Stimulated activated naive B cell treated with anti-CD40 and anti-IgM and Interleukin-4, amounts not matched to agents 10 μg/mL and 1 μg/mL and 100 μg/mL, for 72 hours (primary cell): ENCODE measurements at regions not wholly inside any gene's neighbourhood (a gene's known extent, or its start where the extent isn't known, plus 50 kb on each side); places are given as distances from the start of the nearest gene placed in this dataset.

Experiments
- ATAC-seq, 2 donors: fragments of 150-1000 bp; cut with Tn5 transposase; replicated peaks; 2 replicates each; pipeline ENCODE4 v1.10.0; 2021; ENCODE audit warnings: moderate library complexity in 1 of 2
- DNase-seq: peaks from one replicate; pipeline ENCODE4 v3.0.0; 2021
- H3K27ac Mint-ChIP-seq: one replicate; pipeline ENCODE4 v1.8.0; 2022; ENCODE audit warnings: mild to moderate bottlenecking, mixed read lengths
- H3K27me3 Mint-ChIP-seq, 2 donors: one replicate each; pipeline ENCODE4 v1.8.0; 2022; ENCODE audit warnings: mixed read lengths in 2 of 2
- H3K36me3 Mint-ChIP-seq, 2 donors: one replicate each; pipeline ENCODE4 v1.8.0; 2022; ENCODE audit warnings: mixed read lengths in 2 of 2, mild to moderate bottlenecking in 1 of 2
- H3K4me1 Mint-ChIP-seq, 2 donors: one replicate each; pipeline ENCODE4 v1.8.0; 2022; ENCODE audit warnings: mixed read lengths in 2 of 2, mild to moderate bottlenecking in 1 of 2
- H3K4me3 Mint-ChIP-seq, 2 donors: one replicate each; pipeline ENCODE4 v1.8.0; 2022; ENCODE audit warnings: mild to moderate bottlenecking in 2 of 2, mixed read lengths in 2 of 2, moderate library complexity in 1 of 2
- H3K9me3 Mint-ChIP-seq, 2 donors: one replicate each; pipeline ENCODE4 v1.8.0; 2022; ENCODE audit warnings: mixed read lengths in 2 of 2, mild to moderate bottlenecking in 1 of 2

DNA sequence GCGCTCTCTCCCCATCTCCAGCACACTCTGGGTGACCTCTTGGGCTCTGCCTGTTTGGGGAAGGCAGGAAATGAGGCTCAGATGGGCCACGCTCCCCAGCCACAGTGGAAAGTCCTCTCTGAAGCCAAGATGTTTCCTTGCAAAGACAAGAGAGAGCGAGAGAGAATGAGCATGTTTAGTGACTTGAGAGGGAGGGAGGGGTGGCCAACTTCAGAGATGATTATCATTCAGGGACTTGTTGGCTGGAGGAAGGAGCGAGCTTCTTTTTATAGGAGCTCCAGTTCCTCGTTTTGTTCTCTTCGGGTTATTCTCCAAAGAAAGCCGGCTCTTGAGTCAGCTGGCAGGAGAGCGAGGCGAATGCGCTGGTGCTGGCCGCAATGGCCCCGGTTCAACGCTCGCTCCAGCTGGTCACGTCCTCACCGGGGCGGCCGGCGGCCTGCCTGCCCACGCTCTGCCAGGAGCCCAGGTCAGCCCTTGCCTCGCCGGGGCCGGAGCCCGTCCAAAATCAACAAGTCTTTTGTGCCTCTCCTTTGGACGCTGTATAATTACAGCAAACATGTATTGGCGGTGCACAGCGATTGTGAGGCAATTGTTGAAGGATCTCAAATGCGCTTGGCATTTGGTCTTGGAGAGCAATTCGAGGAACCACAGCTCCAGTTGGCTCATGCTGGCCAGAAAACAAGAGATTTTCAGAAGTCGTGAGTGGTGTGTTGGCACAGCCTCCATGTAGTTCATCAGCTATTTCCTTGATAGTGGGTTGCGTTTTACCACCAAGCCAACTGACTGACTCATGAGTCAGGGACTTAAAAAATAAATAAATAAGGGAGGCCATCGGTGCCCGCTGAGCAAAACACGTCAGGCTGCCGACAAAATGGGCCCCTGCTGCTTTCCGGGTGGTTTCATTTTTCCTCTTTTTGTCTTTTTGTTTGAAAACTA, 288.6 kb downstream of the UACA start:
- Mint-ChIP-seq H3K4me3 (peak overlapping the region; percentile 33 to 65), H3K36me3 (peaks cover 2 to 14% of the 10 kb centered on the region in 2 donors), H3K27me3 (peaks cover 16 to 41% of the 10 kb centered on the region in 2 donors), H3K9me3 (peaks cover 8 to 9% of the 10 kb centered on the region in 2 donors), H3K27ac (peak overlapping the region; percentile 15), H3K4me1 (peaks cover 25 to 56% of the 10 kb centered on the region in 2 donors)
- peak; percentile 8 to 17 for ATAC-seq
- no peak for DNase-seq

DNA sequence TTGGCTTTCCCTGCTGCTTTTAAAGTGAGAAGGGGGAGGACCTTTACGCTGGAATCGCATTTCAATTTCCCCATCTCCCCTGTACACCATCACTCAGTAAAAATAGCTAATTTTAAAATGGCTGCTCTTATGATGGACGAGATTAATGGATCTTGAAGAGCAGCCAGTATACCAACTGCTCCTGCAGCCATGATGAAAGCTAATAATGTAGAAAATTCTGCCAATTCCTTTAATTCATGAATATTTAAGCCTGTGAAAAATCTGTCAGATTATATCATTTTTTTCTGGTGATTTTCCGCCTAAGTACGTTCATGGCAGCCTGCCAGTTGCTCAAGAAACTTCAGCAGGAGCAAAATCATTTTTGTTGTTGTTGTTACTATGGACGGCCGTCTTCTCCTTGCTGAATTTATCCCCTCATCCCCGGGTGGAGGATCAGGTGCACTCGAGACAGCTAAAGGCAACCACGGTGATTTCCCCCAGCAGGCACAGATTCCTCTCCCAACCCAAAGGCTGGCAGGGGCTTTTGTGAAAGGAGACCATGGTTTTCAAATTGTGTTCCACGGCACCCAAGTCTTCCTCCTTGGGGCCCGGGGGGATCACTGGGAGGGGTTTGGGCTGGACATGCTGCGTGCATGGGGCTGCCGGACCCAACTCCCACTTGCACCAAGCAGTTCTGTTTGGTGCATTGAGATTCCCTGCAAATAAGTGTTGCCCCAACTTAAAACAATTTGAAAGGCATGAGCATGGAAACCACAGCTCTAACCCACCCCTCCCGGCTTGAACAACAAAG, 289.6 kb downstream of the UACA start:
- Mint-ChIP-seq H3K9me3 (peaks cover 5 to 7% of the 10 kb centered on the region in 2 donors), H3K27ac (no peak overlapping the region), H3K4me1 (peaks cover 19 to 47% of the 10 kb centered on the region in 2 donors), H3K36me3 (peaks cover under 1 to 11% of the 10 kb centered on the region in 2 donors), H3K4me3 (peak overlapping the region in 1 of 2 donors; percentile 54), H3K27me3 (peaks cover 26 to 50% of the 10 kb centered on the region in 2 donors)
- no peak for ATAC-seq
- no peak for DNase-seq

DNA sequence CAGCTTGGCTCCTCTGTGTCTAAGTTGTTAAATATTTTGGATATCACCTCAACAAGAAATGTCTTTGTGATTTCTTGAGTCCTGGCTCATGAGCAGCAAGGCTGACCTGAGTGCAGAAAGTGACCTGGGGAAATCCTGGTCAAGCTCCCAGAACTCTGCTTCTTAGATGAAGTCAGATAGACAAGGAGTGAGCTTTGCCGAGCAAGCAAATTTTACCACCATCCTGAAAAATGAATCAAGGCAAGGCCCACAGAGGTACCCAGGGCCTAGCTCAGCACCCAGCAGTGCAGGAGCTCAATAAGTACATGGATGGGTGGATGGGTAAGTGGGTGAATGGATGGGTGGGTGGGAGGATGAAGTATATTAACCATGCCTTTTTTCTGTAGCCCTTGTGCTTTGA, 291.8 kb downstream of the UACA start:
- Mint-ChIP-seq H3K27ac (no peak overlapping the region), H3K36me3 (no peaks in the 10 kb centered on the region), H3K4me3 (no peak overlapping the region), H3K4me1 (peaks cover 17 to 40% of the 10 kb centered on the region in 2 donors), H3K27me3 (peaks cover 32 to 69% of the 10 kb centered on the region in 2 donors), H3K9me3 (peaks cover 0 to 3% of the 10 kb centered on the region in 2 donors)
- DNase-seq (no peak), ATAC-seq (no peak)

DNA sequence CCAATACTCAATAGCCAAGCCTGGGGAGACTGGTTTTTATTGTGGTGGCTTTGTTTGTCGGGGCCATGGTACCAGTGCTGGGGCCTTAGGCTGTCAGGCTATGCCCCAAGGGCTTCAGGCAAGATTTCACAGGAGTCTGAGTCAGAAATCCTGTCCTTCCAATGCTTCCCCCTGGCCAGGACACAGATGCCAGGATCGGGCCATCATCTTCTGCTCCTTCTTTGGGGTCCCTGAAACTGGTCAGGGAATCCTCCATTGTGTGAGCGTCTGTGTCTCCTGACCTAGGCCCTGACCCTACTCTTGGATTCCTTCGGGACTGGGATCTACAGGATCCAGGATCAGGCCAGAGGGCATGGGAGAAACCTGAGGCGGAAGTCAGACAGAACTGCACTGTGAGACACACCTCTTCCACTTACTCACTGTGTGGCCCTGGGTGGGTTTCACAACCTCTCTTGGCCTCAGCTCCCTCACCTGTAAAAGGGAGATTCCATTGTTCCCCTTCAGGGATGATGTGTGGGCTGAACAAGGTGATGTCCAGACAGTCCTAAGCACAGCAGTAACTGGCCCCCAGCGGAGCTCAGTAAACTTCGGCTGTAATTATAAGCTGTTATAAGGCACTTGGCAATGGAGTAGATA, 292.7 kb downstream of the UACA start:
- Mint-ChIP-seq H3K4me3 (no peak overlapping the region), H3K27ac (no peak overlapping the region), H3K4me1 (peaks cover 14 to 35% of the 10 kb centered on the region in 2 donors), H3K27me3 (peaks cover 28 to 65% of the 10 kb centered on the region in 2 donors), H3K36me3 (no peaks in the 10 kb centered on the region), H3K9me3 (peaks cover 0 to 3% of the 10 kb centered on the region in 2 donors)
- no peak for DNase-seq
- peak; percentile 52 to 70 for ATAC-seq

- no peak for ATAC-seq
- no peak for DNase-seq
- Mint-ChIP-seq H3K27ac (no peak overlapping the region), H3K4me3 (no peak overlapping the region), H3K27me3 (peaks cover 28 to 64% of the 10 kb centered on the region in 2 donors), H3K9me3 (peaks cover 0 to 3% of the 10 kb centered on the region in 2 donors), H3K36me3 (no peaks in the 10 kb centered on the region), H3K4me1 (peaks cover 12 to 28% of the 10 kb centered on the region in 2 donors)
These were observed 293.5 kb downstream of the UACA start for GRCh38 chr15:70469651-70470555.

DNA sequence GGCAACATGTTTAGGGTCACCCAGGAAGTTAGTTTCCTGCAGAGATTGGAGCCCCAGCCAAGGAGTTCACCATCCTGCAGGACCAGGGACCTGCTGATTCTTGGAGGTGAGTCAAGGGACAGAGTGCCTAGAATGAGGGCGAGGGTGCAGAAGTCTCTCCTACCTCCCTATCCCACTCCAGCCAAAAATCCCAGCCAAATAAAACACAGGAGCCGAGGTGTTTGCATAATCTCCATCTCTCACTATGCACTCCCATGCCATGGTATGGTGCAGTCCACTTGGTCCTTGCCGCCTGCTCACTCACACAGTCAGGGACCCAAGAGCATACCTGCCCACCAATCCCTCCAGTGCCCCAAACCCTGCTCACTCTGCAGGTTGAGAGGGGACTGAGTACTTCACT, 294.2 kb downstream of the UACA start:
- no peak for DNase-seq
- no peak overlapping the region for H3K27ac Mint-ChIP-seq
- H3K9me3 Mint-ChIP-seq: peaks cover 0 to 3% of the 10 kb centered on the region in 2 donors
- H3K4me3 Mint-ChIP-seq: no peak overlapping the region
- no peak for ATAC-seq
- peaks cover 8 to 20% of the 10 kb centered on the region in 2 donors for H3K4me1 Mint-ChIP-seq
- peaks cover 28 to 60% of the 10 kb centered on the region in 2 donors for H3K27me3 Mint-ChIP-seq
- H3K36me3 Mint-ChIP-seq: no peaks in the 10 kb centered on the region

- Mint-ChIP-seq H3K4me1 (peaks cover 22 to 32% of the 10 kb centered on the region in 2 donors), H3K4me3 (no peak overlapping the region), H3K36me3 (no peaks in the 10 kb centered on the region), H3K27me3 (peaks cover 20 to 38% of the 10 kb centered on the region in 2 donors), H3K27ac (no peak overlapping the region), H3K9me3 (peaks cover 0 to 2% of the 10 kb centered on the region in 2 donors)
- peak; percentile 38 for DNase-seq
- peak; percentile 39 to 60 for ATAC-seq
These were observed 296.3 kb downstream of the UACA start for GRCh38 chr15:70466895-70467529.

DNA sequence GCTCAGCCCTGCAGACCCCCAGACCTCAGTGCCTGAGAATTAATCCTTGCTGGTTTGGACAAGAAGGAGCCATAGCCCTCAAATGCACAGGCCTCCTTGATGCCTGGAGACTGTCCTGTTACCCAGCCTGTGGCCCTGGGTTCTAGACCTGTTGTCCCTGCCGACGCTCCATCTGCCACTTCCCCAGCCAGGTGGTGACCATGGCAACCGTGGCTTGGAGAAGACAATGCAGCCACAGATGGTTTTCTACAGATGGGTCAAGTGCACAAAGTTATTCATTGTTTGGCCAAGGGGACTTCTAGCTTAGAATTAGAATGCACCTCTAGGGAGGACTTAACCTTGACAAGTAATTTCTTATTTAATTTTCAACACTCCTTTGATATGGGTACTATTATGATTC, 297.1 kb downstream of the UACA start:
- no peaks in the 10 kb centered on the region for H3K36me3 Mint-ChIP-seq
- peaks cover 20 to 38% of the 10 kb centered on the region in 2 donors for H3K27me3 Mint-ChIP-seq
- ATAC-seq (no peak), DNase-seq (no peak)
- H3K9me3 Mint-ChIP-seq: no peaks in the 10 kb centered on the region
- no peak overlapping the region for H3K4me3 Mint-ChIP-seq
- no peak overlapping the region for H3K27ac Mint-ChIP-seq
- H3K4me1 Mint-ChIP-seq: peaks cover 22 to 30% of the 10 kb centered on the region in 2 donors

DNA sequence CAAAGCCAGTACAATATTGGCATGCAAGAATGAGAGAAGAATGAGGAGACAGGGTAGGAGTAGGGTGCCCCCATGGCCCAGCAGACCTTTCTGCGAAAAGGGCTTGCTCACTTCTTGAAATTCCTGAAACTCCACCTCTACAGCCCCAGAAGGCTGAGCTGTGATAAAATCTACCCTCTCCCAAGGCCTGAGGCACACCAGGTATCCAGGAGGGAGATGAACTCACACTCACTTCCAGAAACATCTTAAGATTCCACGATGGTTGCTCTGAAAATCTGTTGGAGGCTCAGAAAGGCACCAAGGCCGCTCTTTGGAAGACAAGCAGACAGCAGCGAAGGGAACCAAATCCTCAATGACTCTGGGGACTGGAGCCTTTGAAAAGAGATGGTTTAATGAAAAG, 297.5 kb downstream of the UACA start:
- no peaks in the 10 kb centered on the region for H3K9me3 Mint-ChIP-seq
- no peak overlapping the region for H3K27ac Mint-ChIP-seq
- no peaks in the 10 kb centered on the region for H3K36me3 Mint-ChIP-seq
- H3K4me1 Mint-ChIP-seq: peaks cover 21 to 30% of the 10 kb centered on the region in 2 donors
- ATAC-seq (no peak), DNase-seq (no peak)
- H3K4me3 Mint-ChIP-seq: no peak overlapping the region
- peaks cover 20 to 43% of the 10 kb centered on the region in 2 donors for H3K27me3 Mint-ChIP-seq

- H3K27ac Mint-ChIP-seq: no peak overlapping the region
- H3K9me3 Mint-ChIP-seq: peaks cover 0 to 3% of the 10 kb centered on the region in 2 donors
- H3K36me3 Mint-ChIP-seq: peaks cover 0 to 2% of the 10 kb centered on the region in 2 donors
- DNase-seq (no peak), ATAC-seq (peak; percentile 13 to 23)
- H3K27me3 Mint-ChIP-seq: peaks cover 12 to 34% of the 10 kb centered on the region in 2 donors
- no peak overlapping the region for H3K4me3 Mint-ChIP-seq
- H3K4me1 Mint-ChIP-seq: peaks cover 27 to 39% of the 10 kb centered on the region in 2 donors
These were observed 299.9 kb downstream of the UACA start for GRCh38 chr15:70463453-70463834.

GRCh38 chr15:70461992-70462391, 301.4 kb downstream of the UACA start:
- H3K9me3 Mint-ChIP-seq: peaks cover 0 to 3% of the 10 kb centered on the region in 2 donors
- peaks cover 0 to 2% of the 10 kb centered on the region in 2 donors for H3K36me3 Mint-ChIP-seq
- H3K27me3 Mint-ChIP-seq: peaks cover 12 to 26% of the 10 kb centered on the region in 2 donors
- H3K4me1 Mint-ChIP-seq: peaks cover 26 to 37% of the 10 kb centered on the region in 2 donors
- no peak for DNase-seq
- ATAC-seq: no peak
- no peak overlapping the region for H3K27ac Mint-ChIP-seq
- no peak overlapping the region for H3K4me3 Mint-ChIP-seq

- no peak overlapping the region for H3K27ac Mint-ChIP-seq
- H3K4me3 Mint-ChIP-seq: no peak overlapping the region
- peaks cover 0 to 3% of the 10 kb centered on the region in 2 donors for H3K9me3 Mint-ChIP-seq
- H3K36me3 Mint-ChIP-seq: peaks cover 0 to 2% of the 10 kb centered on the region in 2 donors
- H3K4me1 Mint-ChIP-seq: peaks cover 23 to 32% of the 10 kb centered on the region in 2 donors
- DNase-seq: no peak
- ATAC-seq: no peak
- H3K27me3 Mint-ChIP-seq: peaks cover 14 to 27% of the 10 kb centered on the region in 2 donors
These were observed 302.3 kb downstream of the UACA start for GRCh38 chr15:70461017-70461416.

DNA sequence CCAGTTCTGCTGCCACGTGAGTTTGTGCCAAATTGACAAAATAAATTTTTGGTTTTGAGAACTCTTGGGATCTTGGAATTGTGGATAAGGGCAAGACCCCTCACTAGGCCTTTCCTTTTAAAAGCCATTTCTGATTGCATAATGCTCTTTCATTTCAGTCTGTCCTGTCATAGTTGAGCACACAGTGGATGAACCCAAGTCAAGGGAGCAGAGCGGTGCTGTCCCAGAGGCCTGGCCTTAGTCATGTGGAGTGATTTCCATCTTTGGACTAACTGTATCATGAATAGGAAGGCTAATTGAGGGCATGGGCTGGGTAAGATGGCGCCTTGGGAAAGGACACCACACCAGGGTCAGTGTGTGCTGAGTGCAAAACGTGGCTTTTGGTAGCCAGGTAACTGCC, 304.0 kb downstream of the UACA start:
- Mint-ChIP-seq H3K9me3 (peaks cover 0 to 3% of the 10 kb centered on the region in 2 donors), H3K4me3 (no peak overlapping the region), H3K4me1 (peaks cover 23 to 32% of the 10 kb centered on the region in 2 donors), H3K36me3 (peaks cover 0 to 2% of the 10 kb centered on the region in 2 donors), H3K27me3 (peaks cover 14 to 27% of the 10 kb centered on the region in 2 donors), H3K27ac (no peak overlapping the region)
- ATAC-seq (no peak), DNase-seq (no peak)
